ENCODE measurements at regions not wholly inside any gene's neighbourhood (a gene's known extent, or its start where the extent isn't known, plus 50 kb on each side); places are given as distances from the start of the nearest gene placed in this dataset.

DNA sequence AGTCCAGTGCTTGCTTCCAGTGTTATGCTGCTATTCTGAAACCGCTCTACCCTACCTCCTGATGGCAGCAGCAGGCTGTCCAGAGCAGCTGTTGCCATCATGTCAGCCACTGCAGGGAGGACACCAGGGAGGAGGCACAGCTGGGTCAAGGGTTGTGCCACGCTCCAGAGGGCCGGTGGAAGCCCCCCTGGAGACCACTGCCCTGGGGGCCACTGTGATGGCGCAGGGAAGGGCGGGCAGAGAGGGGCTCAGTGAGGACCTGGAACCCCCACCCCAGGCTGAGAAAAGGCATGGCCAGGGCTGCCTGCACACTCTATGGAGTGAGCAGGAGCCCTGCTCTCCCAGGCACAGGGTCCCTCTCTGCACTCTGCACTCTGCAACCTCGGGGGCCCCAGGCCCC, 271.3 kb upstream of the BTBD3 start:
- Histone ChIP-seq H3K36me3 (ENCODE audit: control insufficient read depth in 1 of 2, insufficient read depth in 2 of 2, low read length in 2 of 2) (no peaks in the 10 kb centered on the region), H4K20me1 (ENCODE audit: insufficient read depth) (no peaks in the 10 kb centered on the region), H3K4me3 (replicated peaks in 1 of 2; ENCODE audit: low read depth in 1 of 2, low read length in 2 of 2) (no peak overlapping the region), H3K9me2 (ENCODE audit: insufficient read depth) (no peaks in the 10 kb centered on the region), H3K4me1 (ENCODE audit: control insufficient read depth in 1 of 2, insufficient read depth in 2 of 2, low read length in 2 of 2) (no peaks in the 10 kb centered on the region), H3K9me3 (ENCODE audit: control insufficient read depth in 1 of 2, insufficient read depth in 1 of 2, low read depth in 1 of 2, low read length in 2 of 2) (no peaks in the 10 kb centered on the region), H3K9ac (ENCODE audit: low read length) (no peak overlapping the region), H3K27me3 (ENCODE audit: insufficient read depth, low read length) (no peaks in the 10 kb centered on the region), H3K27ac (ENCODE audit: low read depth, low read length) (no peak overlapping the region), H2AFZ (ENCODE audit: low read depth, low read length, poor library complexity, severe bottlenecking) (no peak overlapping the region), H3K79me2 (ENCODE audit: insufficient read depth, low read length) (no peaks in the 10 kb centered on the region), H3K4me2 (ENCODE audit: low read length) (no peak overlapping the region)
- CTCF ChIA-PET = no interaction called here
- TF ChIP-seq POLR2A (IDR thresholded peaks at IDR 0.05; ENCODE audit: borderline replicate concordance, extremely low read depth, insufficient read depth, insufficient read length) (no peak), ELF1 (IDR thresholded peaks at IDR 0.05; ENCODE audit: borderline replicate concordance, low read depth) (no peak), SP1 (IDR thresholded peaks at IDR 0.05; ENCODE audit: low read depth) (no peak), EGR1 (IDR thresholded peaks at IDR 0.05; ENCODE audit: low read depth) (no peak), RAD21 (IDR thresholded peaks at IDR 0.05; ENCODE audit: low read depth) (peak; percentile 23; the same call in 1 of the 2 replicates)
- TF ChIP-seq, protein P1, sequence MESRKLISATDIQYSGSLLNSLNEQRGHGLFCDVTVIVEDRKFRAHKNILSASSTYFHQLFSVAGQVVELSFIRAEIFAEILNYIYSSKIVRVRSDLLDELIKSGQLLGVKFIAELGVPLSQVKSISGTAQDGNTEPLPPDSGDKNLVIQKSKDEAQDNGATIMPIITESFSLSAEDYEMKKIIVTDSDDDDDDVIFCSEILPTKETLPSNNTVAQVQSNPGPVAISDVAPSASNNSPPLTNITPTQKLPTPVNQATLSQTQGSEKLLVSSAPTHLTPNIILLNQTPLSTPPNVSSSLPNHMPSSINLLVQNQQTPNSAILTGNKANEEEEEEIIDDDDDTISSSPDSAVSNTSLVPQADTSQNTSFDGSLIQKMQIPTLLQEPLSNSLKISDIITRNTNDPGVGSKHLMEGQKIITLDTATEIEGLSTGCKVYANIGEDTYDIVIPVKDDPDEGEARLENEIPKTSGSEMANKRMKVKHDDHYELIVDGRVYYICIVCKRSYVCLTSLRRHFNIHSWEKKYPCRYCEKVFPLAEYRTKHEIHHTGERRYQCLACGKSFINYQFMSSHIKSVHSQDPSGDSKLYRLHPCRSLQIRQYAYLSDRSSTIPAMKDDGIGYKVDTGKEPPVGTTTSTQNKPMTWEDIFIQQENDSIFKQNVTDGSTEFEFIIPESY (IDR thresholded peaks at IDR 0.05; ENCODE audit: extremely low read depth, insufficient replicate concordance, low read length) = no peak
- no peak for DNase-seq (ENCODE audit: low read depth, low spot score)
- RAD21 ChIA-PET (ENCODE audit: low non-redundant PET in 1 of 2, low total read pairs in 2 of 2, uncharacterized antibody in 2 of 2, unreplicated experiment in 2 of 2) = no interaction called here
- POLR2A ChIA-PET = no interaction called here
- intact Hi-C loops (cut with micrococcal nuclease) = no loop called here
- ATAC-seq = peak; percentile 38; the same call in 1 of the 2 replicates
- no TSS peak for BruUV-seq (replicated peaks)

DNA sequence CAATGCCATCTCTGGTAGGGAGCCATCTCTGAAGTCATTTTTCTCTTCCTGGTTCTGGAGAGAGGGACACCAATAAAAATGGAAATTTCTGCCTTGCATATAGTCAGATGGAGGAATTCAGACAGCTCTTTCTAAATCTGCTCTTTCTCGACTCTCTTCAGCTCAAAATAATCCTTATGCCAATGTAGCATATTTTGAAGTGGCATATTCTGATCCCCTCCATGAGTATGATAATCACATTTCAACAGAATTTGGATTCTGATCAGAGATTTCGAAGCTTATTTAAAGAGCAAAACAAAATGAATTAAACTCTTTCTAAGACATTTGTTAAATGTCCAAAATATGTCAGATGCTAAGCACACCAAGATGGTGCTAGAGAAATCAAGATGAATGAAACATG, 267.1 kb upstream of the BTBD3 start:
- no TSS peak for BruUV-seq (replicated peaks)
- ATAC-seq (no peak), DNase-seq (ENCODE audit: low read depth, low spot score) (no peak)
- RAD21 ChIA-PET (ENCODE audit: low non-redundant PET in 1 of 2, low total read pairs in 2 of 2, uncharacterized antibody in 2 of 2, unreplicated experiment in 2 of 2) = no interaction called here
- no peak overlapping the region for H2AFZ ChIP-seq (ENCODE audit: low read depth, low read length, poor library complexity, severe bottlenecking)
- H3K9me2 ChIP-seq (ENCODE audit: insufficient read depth) = no peaks in the 10 kb centered on the region
- no peaks in the 10 kb centered on the region for H3K36me3 ChIP-seq (ENCODE audit: control insufficient read depth in 1 of 2, insufficient read depth in 2 of 2, low read length in 2 of 2)
- no peak overlapping the region for H3K4me2 ChIP-seq (ENCODE audit: low read length)
- H3K9ac ChIP-seq (ENCODE audit: low read length) = no peak overlapping the region
- intact Hi-C loops (cut with micrococcal nuclease) = no loop called here
- no peaks in the 10 kb centered on the region for H4K20me1 ChIP-seq (ENCODE audit: insufficient read depth)
- no peak overlapping the region for H3K27ac ChIP-seq (ENCODE audit: low read depth, low read length)
- no peaks in the 10 kb centered on the region for H3K9me3 ChIP-seq (ENCODE audit: control insufficient read depth in 1 of 2, insufficient read depth in 1 of 2, low read depth in 1 of 2, low read length in 2 of 2)
- POLR2A ChIA-PET = no interaction called here
- H3K4me1 ChIP-seq (ENCODE audit: control insufficient read depth in 1 of 2, insufficient read depth in 2 of 2, low read length in 2 of 2) = no peaks in the 10 kb centered on the region
- CTCF ChIA-PET = no interaction called here
- no peaks in the 10 kb centered on the region for H3K79me2 ChIP-seq (ENCODE audit: insufficient read depth, low read length)
- no peaks in the 10 kb centered on the region for H3K27me3 ChIP-seq (ENCODE audit: insufficient read depth, low read length)
- H3K4me3 ChIP-seq (replicated peaks in 1 of 2; ENCODE audit: low read depth in 1 of 2, low read length in 2 of 2) = no peak overlapping the region
- TF ChIP-seq POLR2A (IDR thresholded peaks at IDR 0.05; ENCODE audit: borderline replicate concordance, extremely low read depth, insufficient read depth, insufficient read length) = no peak
- TF ChIP-seq ZNF274 (IDR thresholded peaks at IDR 0.05; ENCODE audit: low read depth, low read length) = no peak
- no peak for TF ChIP-seq SRF (IDR thresholded peaks at IDR 0.05; ENCODE audit: low read depth)
- TF ChIP-seq SIN3A (IDR thresholded peaks at IDR 0.05; ENCODE audit: low read depth) = no peak
- TF ChIP-seq, protein P2, sequence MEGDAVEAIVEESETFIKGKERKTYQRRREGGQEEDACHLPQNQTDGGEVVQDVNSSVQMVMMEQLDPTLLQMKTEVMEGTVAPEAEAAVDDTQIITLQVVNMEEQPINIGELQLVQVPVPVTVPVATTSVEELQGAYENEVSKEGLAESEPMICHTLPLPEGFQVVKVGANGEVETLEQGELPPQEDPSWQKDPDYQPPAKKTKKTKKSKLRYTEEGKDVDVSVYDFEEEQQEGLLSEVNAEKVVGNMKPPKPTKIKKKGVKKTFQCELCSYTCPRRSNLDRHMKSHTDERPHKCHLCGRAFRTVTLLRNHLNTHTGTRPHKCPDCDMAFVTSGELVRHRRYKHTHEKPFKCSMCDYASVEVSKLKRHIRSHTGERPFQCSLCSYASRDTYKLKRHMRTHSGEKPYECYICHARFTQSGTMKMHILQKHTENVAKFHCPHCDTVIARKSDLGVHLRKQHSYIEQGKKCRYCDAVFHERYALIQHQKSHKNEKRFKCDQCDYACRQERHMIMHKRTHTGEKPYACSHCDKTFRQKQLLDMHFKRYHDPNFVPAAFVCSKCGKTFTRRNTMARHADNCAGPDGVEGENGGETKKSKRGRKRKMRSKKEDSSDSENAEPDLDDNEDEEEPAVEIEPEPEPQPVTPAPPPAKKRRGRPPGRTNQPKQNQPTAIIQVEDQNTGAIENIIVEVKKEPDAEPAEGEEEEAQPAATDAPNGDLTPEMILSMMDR (IDR thresholded peaks at IDR 0.05 in 2 of 3, conservative IDR thresholded peaks at IDR 0.05 in 1 of 3; ENCODE audit: borderline replicate concordance in 1 of 3, insufficient read depth in 1 of 3, low read depth in 2 of 3, low read length in 2 of 3) = no peak
- no peak for TF ChIP-seq EZH2phosphoT487 (IDR thresholded peaks at IDR 0.05; ENCODE audit: borderline replicate concordance)
- TF ChIP-seq, protein P3, sequence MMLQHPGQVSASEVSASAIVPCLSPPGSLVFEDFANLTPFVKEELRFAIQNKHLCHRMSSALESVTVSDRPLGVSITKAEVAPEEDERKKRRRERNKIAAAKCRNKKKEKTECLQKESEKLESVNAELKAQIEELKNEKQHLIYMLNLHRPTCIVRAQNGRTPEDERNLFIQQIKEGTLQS (IDR thresholded peaks at IDR 0.05) = no peak
- no peak for TF ChIP-seq POLR2AphosphoS5 (IDR thresholded peaks at IDR 0.05; ENCODE audit: low read depth, low read length)
- TF ChIP-seq EGR1 (IDR thresholded peaks at IDR 0.05; ENCODE audit: low read depth) = no peak
